ENCODE measurements at regions not wholly inside any gene's neighbourhood (a gene's known extent, or its start where the extent isn't known, plus 50 kb on each side); places are given as distances from the start of the nearest gene placed in this dataset.

DNA sequence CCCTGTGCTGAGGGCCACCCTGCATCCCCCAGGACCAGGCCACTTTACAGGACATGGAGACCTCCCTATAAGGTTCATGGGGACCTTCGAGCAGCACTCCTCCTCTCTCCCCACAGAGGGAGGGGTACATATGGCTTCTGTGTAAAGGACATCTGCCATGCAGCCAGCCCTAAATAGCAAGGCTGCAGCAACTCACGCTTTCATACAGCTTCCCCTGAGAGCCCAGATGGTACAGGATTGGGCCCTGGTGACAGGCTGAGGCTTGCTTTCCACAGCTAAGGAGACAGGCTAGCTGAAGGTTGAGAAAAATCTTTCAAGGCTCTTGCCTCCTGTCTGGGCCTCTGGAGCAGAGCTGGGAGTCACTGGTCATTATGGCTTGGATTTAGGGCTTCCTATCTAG lies 147.0 kb upstream of the ZNF366 start:
- no peaks in the 10 kb centered on the region for H3K27me3 ChIP-seq (ENCODE audit: insufficient read depth, poor library complexity, severe bottlenecking)
- no peaks in the 10 kb centered on the region for H3K4me1 ChIP-seq (ENCODE audit: insufficient read depth, poor library complexity, severe bottlenecking)
- ATAC-seq (ENCODE audit: low read depth) (no peak; the same call in 2 of the 3 replicates), DNase-seq (ENCODE audit: low spot score) (no peak)
- TF ChIP-seq, protein P1, sequence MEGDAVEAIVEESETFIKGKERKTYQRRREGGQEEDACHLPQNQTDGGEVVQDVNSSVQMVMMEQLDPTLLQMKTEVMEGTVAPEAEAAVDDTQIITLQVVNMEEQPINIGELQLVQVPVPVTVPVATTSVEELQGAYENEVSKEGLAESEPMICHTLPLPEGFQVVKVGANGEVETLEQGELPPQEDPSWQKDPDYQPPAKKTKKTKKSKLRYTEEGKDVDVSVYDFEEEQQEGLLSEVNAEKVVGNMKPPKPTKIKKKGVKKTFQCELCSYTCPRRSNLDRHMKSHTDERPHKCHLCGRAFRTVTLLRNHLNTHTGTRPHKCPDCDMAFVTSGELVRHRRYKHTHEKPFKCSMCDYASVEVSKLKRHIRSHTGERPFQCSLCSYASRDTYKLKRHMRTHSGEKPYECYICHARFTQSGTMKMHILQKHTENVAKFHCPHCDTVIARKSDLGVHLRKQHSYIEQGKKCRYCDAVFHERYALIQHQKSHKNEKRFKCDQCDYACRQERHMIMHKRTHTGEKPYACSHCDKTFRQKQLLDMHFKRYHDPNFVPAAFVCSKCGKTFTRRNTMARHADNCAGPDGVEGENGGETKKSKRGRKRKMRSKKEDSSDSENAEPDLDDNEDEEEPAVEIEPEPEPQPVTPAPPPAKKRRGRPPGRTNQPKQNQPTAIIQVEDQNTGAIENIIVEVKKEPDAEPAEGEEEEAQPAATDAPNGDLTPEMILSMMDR (IDR thresholded peaks at IDR 0.05; ENCODE audit: poor library complexity, severe bottlenecking): no peak
- no peak overlapping the region for H3K4me3 ChIP-seq (ENCODE audit: severe bottlenecking)
- no peaks in the 10 kb centered on the region for H3K36me3 ChIP-seq (ENCODE audit: low read depth)
- H3K27ac ChIP-seq (ENCODE audit: poor library complexity, severe bottlenecking): no peak overlapping the region
- H3K9me3 ChIP-seq (ENCODE audit: severe bottlenecking): no peaks in the 10 kb centered on the region

DNA sequence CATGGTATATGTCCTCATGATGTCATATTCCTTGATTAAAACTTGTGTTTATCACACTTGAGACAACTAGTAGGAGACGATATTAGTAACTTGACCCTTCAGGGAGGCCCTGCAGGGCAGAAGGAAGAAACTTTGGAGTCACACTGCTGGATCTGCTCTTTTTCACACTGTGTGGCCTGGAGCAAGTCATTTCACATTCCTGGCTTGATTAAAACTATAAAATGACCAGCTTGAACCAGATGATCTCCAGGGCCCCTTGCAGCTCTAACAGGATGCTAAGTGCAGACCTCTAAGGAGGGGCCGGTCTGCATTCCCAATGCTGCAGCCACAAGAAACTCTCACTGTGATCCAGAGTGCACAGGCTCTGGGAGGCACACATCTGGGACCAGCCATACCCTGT lies 146.4 kb upstream of the ZNF366 start:
- H3K27me3 ChIP-seq (ENCODE audit: insufficient read depth, poor library complexity, severe bottlenecking): no peaks in the 10 kb centered on the region
- H3K27ac ChIP-seq (ENCODE audit: poor library complexity, severe bottlenecking): no peak overlapping the region

DNA sequence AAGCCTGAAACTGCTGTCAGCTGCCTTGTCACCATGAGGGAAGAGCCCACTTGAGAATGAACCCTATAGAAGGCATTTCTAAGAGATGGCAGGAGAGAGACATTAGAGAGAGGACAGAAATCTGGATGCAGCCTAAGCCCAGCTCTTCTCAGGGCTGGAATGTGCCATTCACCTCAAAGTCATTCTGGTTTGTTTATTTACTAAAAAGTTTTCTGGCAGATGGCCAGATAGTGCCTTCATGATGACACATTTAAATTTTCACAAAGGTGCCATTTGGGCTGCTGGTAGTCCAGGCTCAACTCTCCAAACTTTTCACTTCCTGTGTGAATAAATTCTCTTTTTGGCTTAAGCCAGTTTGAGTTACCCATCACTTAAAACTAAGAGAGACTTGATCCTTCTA lies 144.6 kb upstream of the ZNF366 start:
- Histone ChIP-seq H3K9me3 (ENCODE audit: severe bottlenecking) (no peaks in the 10 kb centered on the region), H3K4me3 (ENCODE audit: severe bottlenecking) (no peak overlapping the region), H3K36me3 (ENCODE audit: low read depth) (no peaks in the 10 kb centered on the region), H3K27me3 (ENCODE audit: insufficient read depth, poor library complexity, severe bottlenecking) (no peaks in the 10 kb centered on the region), H3K27ac (ENCODE audit: poor library complexity, severe bottlenecking) (no peak overlapping the region), H3K4me1 (ENCODE audit: insufficient read depth, poor library complexity, severe bottlenecking) (no peaks in the 10 kb centered on the region)
- TF ChIP-seq, protein P1 (IDR thresholded peaks at IDR 0.05; ENCODE audit: poor library complexity, severe bottlenecking): no peak
- ATAC-seq (ENCODE audit: low read depth) (no peak), DNase-seq (ENCODE audit: low spot score) (no peak)

More for the DNA sequence above, 146.4 kb upstream of the ZNF366 start:
- H3K9me3 ChIP-seq (ENCODE audit: severe bottlenecking): no peaks in the 10 kb centered on the region
- DNase-seq (ENCODE audit: low spot score) (no peak), ATAC-seq (ENCODE audit: low read depth) (no peak)
- no peak overlapping the region for H3K4me3 ChIP-seq (ENCODE audit: severe bottlenecking)
- no peaks in the 10 kb centered on the region for H3K36me3 ChIP-seq (ENCODE audit: low read depth)
- no peaks in the 10 kb centered on the region for H3K4me1 ChIP-seq (ENCODE audit: insufficient read depth, poor library complexity, severe bottlenecking)
- TF ChIP-seq, protein P1 (IDR thresholded peaks at IDR 0.05; ENCODE audit: poor library complexity, severe bottlenecking): no peak

DNA sequence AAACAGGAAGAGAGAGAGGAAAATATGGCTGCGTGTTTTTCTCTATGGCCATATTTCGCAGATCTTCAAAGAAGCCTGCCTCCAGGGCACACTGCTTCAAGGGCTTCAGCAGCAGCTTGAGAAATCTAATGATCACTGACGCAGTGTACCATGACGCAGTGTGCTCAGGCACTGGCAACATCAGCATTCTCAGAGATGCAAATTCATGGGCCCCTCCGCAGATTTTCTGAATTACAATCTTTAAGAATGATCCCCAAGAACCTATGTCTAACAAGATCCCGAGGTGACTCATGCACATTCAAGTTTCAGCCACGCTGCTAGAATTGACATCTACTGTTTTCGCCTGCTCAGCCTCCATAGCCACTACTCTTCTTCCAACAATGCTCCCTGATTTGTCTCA lies 143.9 kb upstream of the ZNF366 start:
- Histone ChIP-seq H3K4me1 (ENCODE audit: insufficient read depth, poor library complexity, severe bottlenecking) (no peaks in the 10 kb centered on the region), H3K4me3 (ENCODE audit: severe bottlenecking) (no peak overlapping the region), H3K27me3 (ENCODE audit: insufficient read depth, poor library complexity, severe bottlenecking) (no peaks in the 10 kb centered on the region), H3K9me3 (ENCODE audit: severe bottlenecking) (no peaks in the 10 kb centered on the region), H3K36me3 (ENCODE audit: low read depth) (no peaks in the 10 kb centered on the region), H3K27ac (ENCODE audit: poor library complexity, severe bottlenecking) (no peak overlapping the region)
- no peak for ATAC-seq (ENCODE audit: low read depth)
- DNase-seq (ENCODE audit: low spot score): no peak
- TF ChIP-seq, protein P1 (IDR thresholded peaks at IDR 0.05; ENCODE audit: poor library complexity, severe bottlenecking): no peak

DNA sequence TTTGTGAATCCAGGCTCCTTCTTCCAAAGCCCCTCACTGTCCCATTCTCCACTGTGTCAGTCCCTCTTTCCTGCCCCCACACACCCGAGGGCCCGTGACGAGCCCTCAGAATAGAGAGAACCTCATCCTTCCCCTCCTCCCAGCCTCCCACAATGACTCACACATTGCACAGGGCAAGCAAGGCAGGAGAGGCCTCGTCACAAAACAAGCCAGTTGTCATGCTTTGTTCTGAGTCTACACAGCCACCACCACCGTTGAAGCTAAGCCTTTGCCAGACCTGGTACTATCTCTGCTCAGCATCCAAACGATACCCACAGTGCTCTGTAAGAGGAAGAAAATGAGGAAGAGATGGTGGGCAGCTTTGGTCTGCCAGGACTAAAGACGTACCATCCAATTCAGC lies 142.2 kb upstream of the ZNF366 start:
- Histone ChIP-seq H3K4me3 (ENCODE audit: severe bottlenecking) (no peak overlapping the region), H3K4me1 (ENCODE audit: insufficient read depth, poor library complexity, severe bottlenecking) (no peaks in the 10 kb centered on the region), H3K9me3 (ENCODE audit: severe bottlenecking) (no peaks in the 10 kb centered on the region), H3K27ac (ENCODE audit: poor library complexity, severe bottlenecking) (no peak overlapping the region), H3K36me3 (ENCODE audit: low read depth) (no peaks in the 10 kb centered on the region), H3K27me3 (ENCODE audit: insufficient read depth, poor library complexity, severe bottlenecking) (no peaks in the 10 kb centered on the region)
- TF ChIP-seq, protein P1 (IDR thresholded peaks at IDR 0.05; ENCODE audit: poor library complexity, severe bottlenecking): no peak
- ATAC-seq (ENCODE audit: low read depth) (no peak), DNase-seq (ENCODE audit: low spot score) (no peak)

All from RWPE2 (cell line).